Smooth muscle cell (in vitro differentiated cells): ENCODE measurements at regions not wholly inside any gene's neighbourhood (a gene's known extent, or its start where the extent isn't known, plus 50 kb on each side); places are given as distances from the start of the nearest gene placed in this dataset.

Experiments
- DNase-seq: peaks from one replicate; lab custom pipeline; 2025; ENCODE audit not compliant: unreplicated experiment; lab: John Stamatoyannopoulos, UW
- H2AFZ ChIP-seq: fragments of 200-600 bp; sonication (generic); 2 replicates; pipeline ENCODE4 v1.6.0; 2016; ENCODE audit warnings: antibody characterized with exemption, low read depth, mild to moderate bottlenecking
- H3F3A ChIP-seq: fragments of 200-600 bp; sonication (generic); 2 replicates; pipeline ENCODE4 v1.6.0; 2017; ENCODE audit warnings: antibody characterized with exemption, low read depth
- H3K27ac ChIP-seq: fragments of 200-600 bp; sonication (generic); 2 replicates; pipeline ENCODE4 v1.5.1; 2016; ENCODE audit warnings: low read depth, mild to moderate bottlenecking
- H3K27me3 ChIP-seq: fragments of 200-600 bp; sonication (generic); 2 replicates; pipeline ENCODE4 v1.6.1; 2016; ENCODE audit warnings: low read depth, mild to moderate bottlenecking
- H3K36me3 ChIP-seq: fragments of 200-600 bp; sonication (generic); 2 replicates; pipeline ENCODE4 v1.5.1; 2016; ENCODE audit warnings: low read depth
- H3K4me1 ChIP-seq: fragments of 200-600 bp; sonication (generic); 2 replicates; pipeline ENCODE4 v1.5.1; 2016; ENCODE audit warnings: low read depth
- H3K4me2 ChIP-seq: fragments of 200-600 bp; sonication (generic); 2 replicates; pipeline ENCODE4 v1.6.0; 2016; ENCODE audit warnings: mild to moderate bottlenecking
- H3K4me3 ChIP-seq: fragments of 200-600 bp; sonication (generic); 2 replicates; pipeline ENCODE4 v1.5.1; 2016; ENCODE audit warnings: mild to moderate bottlenecking
- H3K79me2 ChIP-seq: fragments of 200-600 bp; sonication (generic); 2 replicates; pipeline ENCODE4 v1.6.0; 2016; ENCODE audit warnings: low read depth, mild to moderate bottlenecking
- H3K9ac ChIP-seq: fragments of 200-600 bp; sonication (generic); 2 replicates; pipeline ENCODE4 v1.6.0; 2016; ENCODE audit warnings: low read depth
- H3K9me3 ChIP-seq: fragments of 200-600 bp; sonication (generic); replicated peaks from 2 replicates; pipeline ENCODE4 v1.5.1; 2016; ENCODE audit warnings: low read depth
- H4K20me1 ChIP-seq: fragments of 200-600 bp; sonication (generic); 2 replicates; pipeline ENCODE4 v1.6.0; 2016; ENCODE audit warnings: low read depth
- WGBS: methylation state at CpG from one replicate; pipeline ENCODE4 v1.1.7; 2016; ENCODE audit warnings: low lambda C conversion rate; 5-methylcytosine and 5-hydroxymethylcytosine counted together
- TF ChIP-seq, protein P1 (sequence below): fragments of 200-600 bp; sonication (generic); IDR thresholded peaks from 2 replicates; pipeline ENCODE4 v1.5.1; 2017; ENCODE audit warnings: borderline replicate concordance, mild to moderate bottlenecking, antibody characterized with exemption; ENCODE audit not compliant: insufficient read depth, poor library complexity, severe bottlenecking

DNA sequence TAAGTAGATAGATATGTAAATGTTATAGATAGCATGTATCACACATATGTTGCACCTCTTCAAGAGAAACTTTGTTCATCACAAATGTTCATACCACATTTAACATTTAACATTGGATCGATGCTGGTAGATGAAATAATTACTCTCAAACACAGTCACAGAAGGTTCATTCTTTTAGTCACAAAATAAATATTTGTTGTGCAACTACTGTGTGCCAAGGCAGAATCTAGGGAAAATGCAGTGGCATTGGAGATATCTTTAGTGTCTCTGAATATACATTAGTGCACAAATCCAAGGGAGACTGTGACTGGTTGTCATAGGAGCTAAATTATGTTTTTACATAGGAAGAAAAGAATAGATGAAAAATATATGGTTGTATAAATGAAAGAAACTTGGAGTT, 535.7 kb downstream of the BRINP3 start:
- no peak for DNase-seq
- H3K4me3 ChIP-seq, result no peak overlapping the region
- H3K36me3 ChIP-seq, result no peaks in the 10 kb centered on the region
- TF ChIP-seq, protein P1, sequence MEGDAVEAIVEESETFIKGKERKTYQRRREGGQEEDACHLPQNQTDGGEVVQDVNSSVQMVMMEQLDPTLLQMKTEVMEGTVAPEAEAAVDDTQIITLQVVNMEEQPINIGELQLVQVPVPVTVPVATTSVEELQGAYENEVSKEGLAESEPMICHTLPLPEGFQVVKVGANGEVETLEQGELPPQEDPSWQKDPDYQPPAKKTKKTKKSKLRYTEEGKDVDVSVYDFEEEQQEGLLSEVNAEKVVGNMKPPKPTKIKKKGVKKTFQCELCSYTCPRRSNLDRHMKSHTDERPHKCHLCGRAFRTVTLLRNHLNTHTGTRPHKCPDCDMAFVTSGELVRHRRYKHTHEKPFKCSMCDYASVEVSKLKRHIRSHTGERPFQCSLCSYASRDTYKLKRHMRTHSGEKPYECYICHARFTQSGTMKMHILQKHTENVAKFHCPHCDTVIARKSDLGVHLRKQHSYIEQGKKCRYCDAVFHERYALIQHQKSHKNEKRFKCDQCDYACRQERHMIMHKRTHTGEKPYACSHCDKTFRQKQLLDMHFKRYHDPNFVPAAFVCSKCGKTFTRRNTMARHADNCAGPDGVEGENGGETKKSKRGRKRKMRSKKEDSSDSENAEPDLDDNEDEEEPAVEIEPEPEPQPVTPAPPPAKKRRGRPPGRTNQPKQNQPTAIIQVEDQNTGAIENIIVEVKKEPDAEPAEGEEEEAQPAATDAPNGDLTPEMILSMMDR, result no peak
- H3K4me2 ChIP-seq, result no peak overlapping the region
- no peak overlapping the region for H3K9ac ChIP-seq
- H3K79me2 ChIP-seq, result no peaks in the 10 kb centered on the region
- H2AFZ ChIP-seq, result no peak overlapping the region
- no peaks in the 10 kb centered on the region for H3K4me1 ChIP-seq
- no peak overlapping the region for H3K27ac ChIP-seq
- 94% methylated on average over 1 of the region's 1 CpG for WGBS
- H4K20me1 ChIP-seq, result no peaks in the 10 kb centered on the region
- H3K9me3 ChIP-seq, result no peaks in the 10 kb centered on the region
- H3K27me3 ChIP-seq, result peaks cover 3% of the 10 kb centered on the region
- H3F3A ChIP-seq, result no peaks in the 10 kb centered on the region

DNA sequence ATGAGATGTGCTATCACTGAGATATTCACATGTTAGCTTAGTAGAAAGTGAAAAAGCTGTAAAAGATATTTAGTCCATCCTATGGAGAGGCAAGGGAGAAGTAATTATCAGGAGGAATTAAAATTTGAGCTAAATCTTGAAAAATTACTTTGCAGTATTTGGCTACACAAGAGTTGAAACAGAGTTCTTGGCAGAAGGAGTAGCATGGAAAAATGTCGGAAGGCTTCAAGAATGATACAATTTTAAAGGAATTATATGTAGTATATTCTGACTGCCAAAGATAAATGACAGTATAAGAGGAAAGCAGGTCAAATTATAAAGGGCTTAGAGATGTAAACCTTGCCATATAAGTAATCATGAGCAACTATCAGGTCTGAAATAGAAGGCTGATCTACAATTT, 518.9 kb downstream of the BRINP3 start:
- H3K36me3 ChIP-seq, result no peaks in the 10 kb centered on the region
- H3K4me1 ChIP-seq, result peaks cover 11% of the 10 kb centered on the region
- H3F3A ChIP-seq, result no peaks in the 10 kb centered on the region
- no peak overlapping the region for H2AFZ ChIP-seq
- no peak for DNase-seq
- 89% methylated on average over 1 of the region's 1 CpG for WGBS
- no peaks in the 10 kb centered on the region for H4K20me1 ChIP-seq
- TF ChIP-seq, protein P1, result no peak
- H3K79me2 ChIP-seq, result no peaks in the 10 kb centered on the region
- no peak overlapping the region for H3K27ac ChIP-seq
- no peak overlapping the region for H3K4me3 ChIP-seq
- H3K4me2 ChIP-seq, result no peak overlapping the region
- H3K9ac ChIP-seq, result no peak overlapping the region
- no peaks in the 10 kb centered on the region for H3K27me3 ChIP-seq
- no peaks in the 10 kb centered on the region for H3K9me3 ChIP-seq

DNA sequence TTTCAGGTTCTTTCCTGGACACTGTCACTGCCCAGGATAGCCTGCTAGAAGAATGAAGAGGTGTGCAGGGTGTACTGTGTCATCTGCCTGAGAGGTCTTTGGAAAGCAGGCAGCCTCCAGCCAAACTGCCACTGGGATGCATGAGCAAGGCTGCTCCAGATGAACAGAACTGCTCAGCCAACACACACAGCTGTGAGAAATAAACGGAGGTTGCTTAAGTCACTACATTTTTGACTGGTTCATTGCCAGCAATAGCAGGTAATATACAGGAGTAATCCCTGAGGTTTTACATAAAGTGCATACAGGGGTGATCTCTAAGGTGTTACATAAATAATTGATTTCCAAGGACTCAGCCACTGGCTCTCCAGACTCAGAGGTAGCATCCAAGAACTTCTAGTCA, 516.9 kb downstream of the BRINP3 start:
- Histone ChIP-seq H3F3A (no peaks in the 10 kb centered on the region), H3K9me3 (no peaks in the 10 kb centered on the region), H2AFZ (no peak overlapping the region), H3K36me3 (no peaks in the 10 kb centered on the region), H3K79me2 (no peaks in the 10 kb centered on the region), H3K9ac (no peak overlapping the region), H3K4me2 (peak overlapping the region; percentile 67), H3K4me3 (no peak overlapping the region), H4K20me1 (no peaks in the 10 kb centered on the region), H3K27me3 (no peaks in the 10 kb centered on the region), H3K27ac (no peak overlapping the region), H3K4me1 (peaks cover 11% of the 10 kb centered on the region)
- 77% methylated on average over 1 of the region's 1 CpG for WGBS
- TF ChIP-seq, protein P1, result no peak
- no peak for DNase-seq

DNA sequence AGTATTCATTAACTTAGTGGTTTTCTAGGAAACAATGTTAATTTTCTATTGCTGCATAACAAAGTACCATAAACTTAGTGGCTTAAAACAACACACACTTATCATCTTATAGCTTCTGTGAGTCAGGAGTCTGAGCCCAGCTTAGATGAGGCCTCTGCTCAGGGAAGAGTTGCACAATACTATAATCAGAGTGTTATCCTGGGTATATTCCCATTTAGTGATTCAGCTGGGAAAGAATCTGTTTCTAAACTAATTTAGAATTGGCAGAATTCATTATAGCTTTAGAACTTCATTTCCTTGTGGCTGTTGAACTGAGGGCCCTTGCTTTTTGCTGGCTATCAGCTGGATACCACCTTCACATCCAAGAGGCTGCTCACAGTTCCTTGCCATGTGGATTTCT, 515.5 kb downstream of the BRINP3 start:
- no peaks in the 10 kb centered on the region for H3K27me3 ChIP-seq
- H3F3A ChIP-seq, result no peaks in the 10 kb centered on the region
- no peak for DNase-seq

More for the DNA sequence above, 515.5 kb downstream of the BRINP3 start:
- peak overlapping the region; percentile 64 for H3K27ac ChIP-seq
- no peak overlapping the region for H3K4me3 ChIP-seq
- no peaks in the 10 kb centered on the region for H3K79me2 ChIP-seq
- peak overlapping the region; percentile 67 for H3K4me2 ChIP-seq
- no peak overlapping the region for H2AFZ ChIP-seq
- no peaks in the 10 kb centered on the region for H3K36me3 ChIP-seq
- no peaks in the 10 kb centered on the region for H3K9me3 ChIP-seq
- no peak overlapping the region for H3K9ac ChIP-seq
- peaks cover 11% of the 10 kb centered on the region for H3K4me1 ChIP-seq
- no peaks in the 10 kb centered on the region for H4K20me1 ChIP-seq
- TF ChIP-seq, protein P1, result no peak
